GM12878 (cell line): ENCODE measurements at regions not wholly inside any gene's neighbourhood (a gene's known extent, or its start where the extent isn't known, plus 50 kb on each side); places are given as distances from the start of the nearest gene placed in this dataset.

Source experiments
- ATAC-seq: fragments of 200-7000 bp; cut with Tn5 transposase; 3 replicates; pipeline ENCODE4 v1.9.1; 2020; ENCODE audit warnings: mild to moderate bottlenecking, moderate library complexity
- BruUV-seq: library from RNA; stranded (reverse); fragments of 400-500 nt; replicated peaks from 2 replicates; lab custom pipeline; 2021; lab: Mats Ljungman, UMichigan
- CTCF ChIA-PET: fragments of 300-600 bp; sonication (Branson Sonifier 250); formaldehyde crosslinking; extraction: SDS; loops from one replicate; lab custom pipeline; 2021; ENCODE audit warnings: inconsistent platforms; lab: Yijun Ruan, JAX
- POLR2A ChIA-PET: fragments of 350-600 bp; formaldehyde crosslinking; extraction: SDS; loops from one replicate; lab custom pipeline; 2021; ENCODE audit warnings: inconsistent platforms; lab: Charles Lee
- RAD21 ChIA-PET: fragments of 300-600 bp; sonication (Branson Sonifier 250); formaldehyde crosslinking; loops from one replicate; lab custom pipeline; 2023; ENCODE audit warnings: antibody characterized with exemption; ENCODE audit not compliant: unreplicated experiment; lab: Charles Lee
- SMC1A ChIA-PET: fragments of 300-600 bp; sonication (Branson Sonifier 250); formaldehyde crosslinking; loops from one replicate; lab custom pipeline; 2023; ENCODE audit not compliant: unreplicated experiment, uncharacterized antibody; lab: Charles Lee
- DNase-seq: peaks from one replicate; pipeline ENCODE4 v3.0.0-alpha.2; 2011; ENCODE audit warnings: low read depth, low spot score
- FAIRE-seq: peaks from 3 replicates; lab custom pipeline; 2011; peaks lifted over from hg19 to GRCh38; lab: Jason Lieb, UNC
- H2AFZ ChIP-seq: 2 replicates; pipeline ENCODE4 v1.6.0; 2011; ENCODE audit warnings: low read depth, low read length, control low read depth; ENCODE audit not compliant: control insufficient read depth
- H3K27ac ChIP-seq: 2 replicates; pipeline ENCODE4 v1.5.1; 2011; ENCODE audit warnings: control low read depth; ENCODE audit not compliant: control insufficient read depth, insufficient read depth
- H3K27me3 ChIP-seq, 2 experiments: replicated peaks in 1 of 2; 2 replicates each; pipeline versions ENCODE4 v1.6.0 to v1.6.1; 2011; ENCODE audit warnings: low read length in 1 of 2; ENCODE audit not compliant: control insufficient read depth in 2 of 2, insufficient read depth in 2 of 2
- H3K36me3 ChIP-seq, 2 experiments: 2 replicates each; pipeline ENCODE4 v1.5.1; 2011; ENCODE audit warnings: low read length in 1 of 2; ENCODE audit not compliant: control insufficient read depth in 2 of 2, insufficient read depth in 2 of 2
- H3K4me1 ChIP-seq: 2 replicates; pipeline ENCODE4 v1.6.1; 2011; ENCODE audit warnings: mild to moderate bottlenecking, low read length, moderate library complexity, mixed read lengths; ENCODE audit not compliant: control insufficient read depth, insufficient read depth
- H3K4me2 ChIP-seq: 2 replicates; pipeline ENCODE4 v1.6.0; 2011; ENCODE audit warnings: control low read depth; ENCODE audit not compliant: control insufficient read depth, insufficient read depth
- H3K4me3 ChIP-seq: fragments of 200-600 bp; sonication (generic); 2 replicates; pipeline ENCODE4 v1.5.1; 2016
- H3K79me2 ChIP-seq: 2 replicates; pipeline ENCODE4 v1.6.0; 2011; ENCODE audit warnings: low read length; ENCODE audit not compliant: control insufficient read depth, insufficient read depth
- H3K9ac ChIP-seq: 2 replicates; pipeline ENCODE4 v1.8.0; 2011; ENCODE audit warnings: low read length, control low read depth, mixed read lengths; ENCODE audit not compliant: control insufficient read depth, insufficient read depth
- H3K9me3 ChIP-seq: replicated peaks from 3 replicates; pipeline ENCODE4 v1.5.1; 2011; ENCODE audit warnings: mild to moderate bottlenecking, low read length; ENCODE audit not compliant: control insufficient read depth, insufficient read depth
- H4K20me1 ChIP-seq: 2 replicates; pipeline ENCODE4 v1.6.0; 2011; ENCODE audit not compliant: control insufficient read depth, insufficient read depth
- ATF2 ChIP-seq: IDR thresholded peaks from 2 replicates; pipeline ENCODE4 v1.6.1; 2012; ENCODE audit warnings: low read length, inconsistent platforms
- BACH1 ChIP-seq: fragments of 450-650 bp; IDR thresholded peaks from 2 replicates; pipeline ENCODE4 v1.6.1; 2017; ENCODE audit warnings: mild to moderate bottlenecking, borderline replicate concordance
- CEBPB ChIP-seq, 2 experiments: fragments of 150-350 bp in 1 of 2; IDR thresholded peaks; 2 replicates each; pipeline ENCODE4 v1.6.1; 2012 to 2014; ENCODE audit warnings: low read depth in 2 of 2, low read length in 2 of 2, borderline replicate concordance in 1 of 2, inconsistent platforms in 1 of 2
- EZH2 ChIP-seq: IDR thresholded peaks from 2 replicates; pipeline ENCODE4 v1.6.1; 2012; ENCODE audit warnings: low read depth, mild to moderate bottlenecking, control low read depth, inconsistent platforms, low read length, borderline replicate concordance; ENCODE audit not compliant: control insufficient read depth
- RB1 ChIP-seq: fragments of 450-650 bp; formaldehyde crosslinking; IDR thresholded peaks from 2 replicates; pipeline ENCODE4 v1.6.1; 2017; ENCODE audit warnings: mild to moderate bottlenecking, borderline replicate concordance
- RCOR1 ChIP-seq: conservative IDR thresholded peaks from 2 replicates; pipeline ENCODE4 v1.6.1; 2012; ENCODE audit warnings: low read depth, low read length, improper control_type of control experiment
- RELB ChIP-seq: fragments of 450-650 bp; IDR thresholded peaks from 2 replicates; pipeline ENCODE4 v1.6.1; 2017; ENCODE audit warnings: low read depth, mild to moderate bottlenecking, moderate library complexity
- ZNF384 ChIP-seq: IDR thresholded peaks from 2 replicates; pipeline ENCODE4 v1.6.1; 2012; ENCODE audit warnings: low read depth, mild to moderate bottlenecking, low read length, improper control_type of control experiment, borderline replicate concordance
- WGBS: methylation state at CpG from one replicate; pipeline ENCODE4 v1.1.6; 2016; ENCODE audit warnings: low lambda C conversion rate; ENCODE audit not compliant: insufficient replicate concordance, insufficient coverage; ENCODE audit errors: missing lambda C conversion rate; 5-methylcytosine and 5-hydroxymethylcytosine counted together
- in situ Hi-C: fragments of 300-500 bp; cut with MboI; formaldehyde crosslinking; loops from 9 replicates; pipeline ENCODE4 v1.14.3; 2018; ENCODE audit warnings: mixed read lengths
- intact Hi-C: fragments of 100-400 bp; cut with micrococcal nuclease; formaldehyde crosslinking; loops from one replicate; pipeline ENCODE4 v1.14.2; 2022; ENCODE audit not compliant: unreplicated experiment
- TF ChIP-seq, protein P1 (sequence below): IDR thresholded peaks from 2 replicates; pipeline ENCODE4 v1.6.1; 2011; ENCODE audit warnings: borderline replicate concordance, low read depth, mild to moderate bottlenecking, moderate library complexity, low read length; ENCODE audit not compliant: insufficient read depth, poor library complexity, severe bottlenecking

DNA sequence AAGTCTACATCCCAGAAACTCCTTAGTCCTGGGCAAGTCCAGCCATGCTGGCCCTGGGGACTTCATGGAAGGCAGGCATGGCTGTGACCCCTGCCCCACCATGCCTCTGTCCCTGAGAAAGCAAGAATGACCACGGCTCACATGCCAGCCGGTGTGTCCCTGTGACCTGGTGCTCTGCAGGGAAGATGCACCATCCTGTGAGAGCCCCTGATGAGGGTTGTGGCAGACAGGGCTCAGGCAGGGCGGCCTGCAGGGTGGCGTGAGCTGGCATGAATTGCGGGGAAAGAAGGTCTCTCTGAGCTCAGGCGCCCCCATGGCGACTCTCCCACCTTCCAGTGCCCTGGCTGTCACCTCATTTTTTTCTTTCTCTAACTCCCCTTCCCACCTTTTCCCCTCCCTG is 260.3 kb downstream of the RBFOX3 start (continued):
- TF ChIP-seq ATF2 = no peak
- TF ChIP-seq, protein P1, sequence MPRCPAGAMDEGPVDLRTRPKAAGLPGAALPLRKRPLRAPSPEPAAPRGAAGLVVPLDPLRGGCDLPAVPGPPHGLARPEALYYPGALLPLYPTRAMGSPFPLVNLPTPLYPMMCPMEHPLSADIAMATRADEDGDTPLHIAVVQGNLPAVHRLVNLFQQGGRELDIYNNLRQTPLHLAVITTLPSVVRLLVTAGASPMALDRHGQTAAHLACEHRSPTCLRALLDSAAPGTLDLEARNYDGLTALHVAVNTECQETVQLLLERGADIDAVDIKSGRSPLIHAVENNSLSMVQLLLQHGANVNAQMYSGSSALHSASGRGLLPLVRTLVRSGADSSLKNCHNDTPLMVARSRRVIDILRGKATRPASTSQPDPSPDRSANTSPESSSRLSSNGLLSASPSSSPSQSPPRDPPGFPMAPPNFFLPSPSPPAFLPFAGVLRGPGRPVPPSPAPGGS = no peak

- no peak overlapping the region for H3K4me2 ChIP-seq
- intact Hi-C loops = no loop called here
- CTCF ChIA-PET = no interaction called here
- H3K9me3 ChIP-seq = peaks cover 11% of the 10 kb centered on the region; the same call in 2 of the 3 replicates
- RAD21 ChIA-PET = no interaction called here
- POLR2A ChIA-PET = no interaction called here
- no peak for FAIRE-seq
- H3K9ac ChIP-seq = no peak overlapping the region
- no peaks in the 10 kb centered on the region for H3K79me2 ChIP-seq
- H2AFZ ChIP-seq = no peak overlapping the region
- no peak overlapping the region for H3K4me3 ChIP-seq
- no peak overlapping the region for H3K27ac ChIP-seq
- no peak for DNase-seq
- no peak for ATAC-seq
- peaks cover 5 to 8% of the 10 kb centered on the region in 2 experiments for H3K27me3 ChIP-seq
- H3K36me3 ChIP-seq = no peaks in the 10 kb centered on the region
- no peaks in the 10 kb centered on the region for H3K4me1 ChIP-seq
- no peaks in the 10 kb centered on the region for H4K20me1 ChIP-seq
- in situ Hi-C loops = no loop called here
- TF ChIP-seq RCOR1 = no peak
- no peak for TF ChIP-seq CEBPB (IDR thresholded peaks at IDR 0.05; ENCODE audit: borderline replicate concordance in 1 of 2, low read depth in 2 of 2, low read length in 2 of 2)
- TF ChIP-seq RB1 = no peak
- no peak for TF ChIP-seq BACH1
- TF ChIP-seq RELB = no peak
- TF ChIP-seq, protein P1 = no peak
- no peak for TF ChIP-seq EZH2
- TF ChIP-seq ZNF384 = no peak
- WGBS = 21% methylated on average over 22 of the region's 22 CpGs
- SMC1A ChIA-PET = no interaction called here
- BruUV-seq = no TSS peak
These were observed 261.1 kb downstream of the RBFOX3 start for GRCh38 chr17:79349506-79350400.
